DOHH2 (cell line): ENCODE measurements at regions not wholly inside any gene's neighbourhood (a gene's known extent, or its start where the extent isn't known, plus 50 kb on each side); places are given as distances from the start of the nearest gene placed in this dataset.

Experiments used
- H3F3A ChIP-seq: fragments of 200-600 bp; sonication (generic), shearing (Covaris generic); 2 replicates; pipeline ENCODE4 v1.6.0; 2016; ENCODE audit warnings: antibody characterized with exemption, mild to moderate bottlenecking; ENCODE audit not compliant: control insufficient read depth, insufficient read depth
- H3K27ac ChIP-seq: fragments of 200-600 bp; sonication (generic); 2 replicates; pipeline ENCODE4 v1.5.1; 2014; ENCODE audit warnings: low read depth, mild to moderate bottlenecking, low read length, moderate library complexity
- H3K27me3 ChIP-seq: fragments of 200-600 bp; sonication (generic); 2 replicates; pipeline ENCODE4 v1.6.1; 2014; ENCODE audit warnings: mild to moderate bottlenecking, low read length, mixed read lengths; ENCODE audit not compliant: control insufficient read depth
- H3K36me3 ChIP-seq: fragments of 200-600 bp; sonication (generic); 2 replicates; pipeline ENCODE4 v1.6.1; 2014; ENCODE audit warnings: mild to moderate bottlenecking, low read length, moderate library complexity, mixed read lengths; ENCODE audit not compliant: control insufficient read depth
- H3K4me1 ChIP-seq: fragments of 200-600 bp; sonication (generic); 2 replicates; pipeline ENCODE4 v1.6.1; 2014; ENCODE audit warnings: mild to moderate bottlenecking, low read length, mixed read lengths; ENCODE audit not compliant: control insufficient read depth
- H3K4me2 ChIP-seq: fragments of 200-600 bp; sonication (generic); 2 replicates; pipeline ENCODE4 v1.6.0; 2014; ENCODE audit warnings: mild to moderate bottlenecking, low read length, moderate library complexity
- H3K4me3 ChIP-seq: fragments of 200-600 bp; sonication (generic); 2 replicates; pipeline ENCODE4 v1.5.1; 2014; ENCODE audit warnings: mild to moderate bottlenecking, low read length, mixed read lengths
- H3K79me2 ChIP-seq: fragments of 200-600 bp; sonication (generic); 2 replicates; pipeline ENCODE4 v1.6.1; 2014; ENCODE audit warnings: mild to moderate bottlenecking, low read length, mixed read lengths; ENCODE audit not compliant: control insufficient read depth
- H3K9me2 ChIP-seq: fragments of 200-600 bp; sonication (generic); replicated peaks from 2 replicates; pipeline ENCODE4 v1.6.1; 2014; ENCODE audit warnings: mild to moderate bottlenecking, low read length, mixed read lengths; ENCODE audit not compliant: control insufficient read depth
- H3K9me3 ChIP-seq: fragments of 200-600 bp; sonication (generic); 2 replicates; pipeline ENCODE4 v1.6.1; 2014; ENCODE audit warnings: antibody characterized with exemption, low read length, mixed read lengths; ENCODE audit not compliant: control insufficient read depth, insufficient read depth
- H4K20me1 ChIP-seq: fragments of 200-600 bp; sonication (generic); 2 replicates; pipeline ENCODE4 v1.6.0; 2014; ENCODE audit warnings: low read depth, mild to moderate bottlenecking, antibody characterized with exemption, low read length, moderate library complexity; ENCODE audit not compliant: control insufficient read depth, insufficient read depth
- CTCF ChIP-seq: fragments of 200-600 bp; sonication (generic); IDR thresholded peaks from one replicate; pipeline ENCODE4 v1.5.1; 2014; ENCODE audit warnings: antibody characterized with exemption, mild to moderate bottlenecking, low read depth, low read length; ENCODE audit not compliant: poor library complexity, severe bottlenecking
- EZH2phosphoT487 ChIP-seq: fragments of 200-600 bp; sonication (generic); IDR thresholded peaks from 2 replicates; pipeline ENCODE4 v1.6.1; 2017; ENCODE audit warnings: borderline replicate concordance, mild to moderate bottlenecking, antibody characterized with exemption, low read length, moderate library complexity, mixed read lengths

- Histone ChIP-seq H3K9me3 (no peaks in the 10 kb centered on the region), H3K36me3 (no peaks in the 10 kb centered on the region), H3K79me2 (no peaks in the 10 kb centered on the region), H3K9me2 (no peaks in the 10 kb centered on the region), H3K4me3 (no peak overlapping the region), H4K20me1 (no peaks in the 10 kb centered on the region), H3K4me2 (no peak overlapping the region), H3F3A (no peaks in the 10 kb centered on the region), H3K4me1 (no peaks in the 10 kb centered on the region), H3K27ac (no peak overlapping the region), H3K27me3 (no peaks in the 10 kb centered on the region)
- no peak for TF ChIP-seq EZH2phosphoT487
- TF ChIP-seq CTCF, result no peak
Measured at GRCh38 chr3:64888165-64888564, 200.4 kb upstream of the ADAMTS9 start.

GRCh38 chr3:64885055-64885454 lies 197.3 kb upstream of the ADAMTS9 start:
- Histone ChIP-seq H3K4me1 (no peaks in the 10 kb centered on the region), H3F3A (no peaks in the 10 kb centered on the region), H3K9me2 (no peaks in the 10 kb centered on the region), H3K4me2 (no peak overlapping the region), H4K20me1 (no peaks in the 10 kb centered on the region), H3K9me3 (no peaks in the 10 kb centered on the region), H3K27ac (no peak overlapping the region), H3K4me3 (no peak overlapping the region), H3K36me3 (no peaks in the 10 kb centered on the region), H3K79me2 (no peaks in the 10 kb centered on the region), H3K27me3 (no peaks in the 10 kb centered on the region)
- TF ChIP-seq EZH2phosphoT487, result no peak
- no peak for TF ChIP-seq CTCF

- H3K36me3 ChIP-seq, result no peaks in the 10 kb centered on the region
- H3F3A ChIP-seq, result no peaks in the 10 kb centered on the region
- no peak for TF ChIP-seq CTCF
- no peak for TF ChIP-seq EZH2phosphoT487
- no peaks in the 10 kb centered on the region for H3K9me2 ChIP-seq
- no peak overlapping the region for H3K4me2 ChIP-seq
- H3K9me3 ChIP-seq, result no peaks in the 10 kb centered on the region
- no peak overlapping the region for H3K4me3 ChIP-seq
- no peaks in the 10 kb centered on the region for H4K20me1 ChIP-seq
- no peak overlapping the region for H3K27ac ChIP-seq
- H3K4me1 ChIP-seq, result no peaks in the 10 kb centered on the region
- no peaks in the 10 kb centered on the region for H3K79me2 ChIP-seq
- H3K27me3 ChIP-seq, result no peaks in the 10 kb centered on the region
Measured at GRCh38 chr3:64884536-64884935, 196.7 kb upstream of the ADAMTS9 start.

GRCh38 chr3:64880916-64881315 lies 193.1 kb upstream of the ADAMTS9 start:
- Histone ChIP-seq H3K36me3 (no peaks in the 10 kb centered on the region), H3K4me3 (no peak overlapping the region), H3K79me2 (no peaks in the 10 kb centered on the region), H3K9me2 (no peaks in the 10 kb centered on the region), H3K4me2 (no peak overlapping the region), H3K4me1 (no peaks in the 10 kb centered on the region), H3K9me3 (no peaks in the 10 kb centered on the region), H3K27me3 (no peaks in the 10 kb centered on the region), H3K27ac (no peak overlapping the region), H3F3A (no peaks in the 10 kb centered on the region), H4K20me1 (no peaks in the 10 kb centered on the region)
- TF ChIP-seq CTCF (no peak), EZH2phosphoT487 (no peak)
